Kidney tubule cell (primary cell): ENCODE measurements at regions not wholly inside any gene's neighbourhood (a gene's known extent, or its start where the extent isn't known, plus 50 kb on each side); places are given as distances from the start of the nearest gene placed in this dataset.
"Not testable (repeated sequence)": the region's sequence is repeated elsewhere in the genome, so short reads cannot be mapped to it uniquely, and the experiment has no call there.

ENCODE experiments used
- DNase-seq: peaks from one replicate; pipeline ENCODE4 v3.0.0-alpha.2; 2018; ENCODE audit warnings: low spot score

DNA sequence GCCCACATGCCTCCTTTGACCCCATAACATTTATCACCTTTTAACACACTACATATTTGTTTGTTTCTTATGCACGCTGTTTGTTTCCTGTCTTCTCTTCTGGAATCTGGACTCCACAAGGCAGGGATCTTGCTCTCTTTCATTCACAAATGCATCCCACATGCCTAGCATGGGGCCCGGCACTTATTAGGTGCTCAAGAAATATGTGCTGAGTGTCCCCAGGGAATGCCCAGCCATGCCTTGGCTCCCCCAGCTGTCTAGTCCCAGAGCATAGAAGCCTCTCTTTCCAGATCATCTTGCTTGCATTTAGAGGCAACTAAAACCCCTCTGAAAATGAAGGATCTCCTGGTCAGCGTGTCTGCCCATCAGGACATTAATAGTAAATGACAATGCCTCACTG lies 283.7 kb downstream of the CBLN1 start:
- DNase-seq: no peak

- no peak for DNase-seq
These were observed 284.5 kb downstream of the CBLN1 start for GRCh38 chr16:48997081-48997615.

- DNase-seq: no peak
These were observed 303.1 kb downstream of the CBLN1 start for GRCh38 chr16:48978501-48978900.

GRCh38 chr16:48972236-48972635 lies 309.4 kb downstream of the CBLN1 start:
- no peak for DNase-seq

DNA sequence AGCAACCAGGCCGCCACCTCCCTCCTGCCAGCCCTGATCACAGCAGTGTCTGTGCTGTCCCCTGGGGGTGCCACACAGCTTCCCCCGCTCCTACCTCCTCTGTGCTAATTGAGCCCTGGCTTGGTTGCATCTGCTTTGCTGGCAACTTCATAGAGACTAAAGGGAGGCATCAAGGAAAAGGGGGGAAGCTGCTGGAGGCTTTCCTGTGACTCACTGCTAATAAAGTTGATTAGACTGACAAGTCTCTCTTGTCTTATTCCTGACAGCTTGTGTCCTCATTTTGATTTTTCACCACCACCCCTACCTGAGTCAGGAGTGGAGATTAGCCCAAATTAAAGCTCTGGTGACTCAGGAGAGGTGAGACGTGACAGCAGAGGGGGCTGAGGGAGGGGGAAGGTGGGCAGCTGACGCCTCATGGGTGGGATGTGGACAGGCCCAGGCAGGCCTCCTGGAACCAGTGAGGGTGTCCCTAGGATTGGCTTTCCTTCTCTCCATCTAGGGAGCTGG lies 310.0 kb downstream of the CBLN1 start:
- DNase-seq: peak; percentile 33

GRCh38 chr16:48970216-48970615 lies 311.4 kb downstream of the CBLN1 start:
- no peak for DNase-seq

- DNase-seq: no peak
These were observed 312.0 kb downstream of the CBLN1 start for GRCh38 chr16:48969611-48970010.

DNA sequence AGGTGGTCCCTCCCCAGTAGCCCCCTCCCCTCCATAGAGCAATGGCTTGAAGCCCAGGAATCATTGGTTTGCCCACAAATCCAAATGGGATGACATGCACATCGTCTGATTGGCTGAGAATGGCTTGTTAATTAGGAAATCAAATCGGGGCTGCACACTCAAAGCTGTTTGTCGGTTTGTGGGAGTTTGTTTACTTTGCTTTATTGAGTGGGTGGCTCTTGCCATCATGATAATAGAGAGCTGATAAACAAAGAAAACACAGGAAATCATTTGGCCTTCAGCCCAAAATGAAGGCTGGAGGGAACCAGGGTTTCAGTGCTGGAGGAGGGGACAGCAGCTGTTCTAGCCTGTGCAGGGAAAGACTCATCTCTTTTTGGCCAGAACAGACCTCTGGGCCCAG lies 316.3 kb downstream of the CBLN1 start:
- DNase-seq: no peak

DNA sequence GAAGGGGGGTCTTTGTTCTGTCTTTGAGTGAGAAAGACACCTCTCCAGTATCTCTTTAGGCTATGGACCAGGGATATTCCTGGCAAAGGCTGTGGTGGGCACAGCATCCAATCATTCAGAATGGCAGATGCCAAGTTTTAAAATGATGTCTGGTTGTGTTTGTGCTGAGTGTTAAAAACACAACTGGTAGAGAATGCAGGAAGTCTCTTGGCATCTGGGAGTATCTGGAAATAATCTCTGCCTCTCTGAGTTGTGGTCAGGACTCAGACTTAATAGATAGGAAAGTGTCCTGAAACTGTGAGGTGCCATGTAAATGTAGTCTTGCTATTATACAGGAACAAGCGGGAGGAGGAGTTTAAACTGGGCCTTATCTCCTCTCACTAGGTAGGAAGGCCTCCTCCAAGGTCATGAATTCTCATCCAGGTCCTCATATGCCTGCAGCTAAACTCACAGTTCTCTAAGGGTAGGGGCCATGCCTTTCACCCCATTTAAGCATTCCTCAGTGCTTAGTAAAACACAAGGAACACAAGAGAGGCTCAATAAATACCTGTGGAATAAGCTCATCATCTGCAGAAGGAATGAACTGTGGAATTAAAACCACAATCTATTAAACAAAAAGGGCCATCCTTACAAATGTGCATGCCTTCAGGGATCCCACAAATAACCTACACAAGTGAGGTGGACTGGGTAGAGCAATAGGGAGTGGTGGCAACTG lies 317.6 kb downstream of the CBLN1 start:
- DNase-seq: peak; percentile 93

DNA sequence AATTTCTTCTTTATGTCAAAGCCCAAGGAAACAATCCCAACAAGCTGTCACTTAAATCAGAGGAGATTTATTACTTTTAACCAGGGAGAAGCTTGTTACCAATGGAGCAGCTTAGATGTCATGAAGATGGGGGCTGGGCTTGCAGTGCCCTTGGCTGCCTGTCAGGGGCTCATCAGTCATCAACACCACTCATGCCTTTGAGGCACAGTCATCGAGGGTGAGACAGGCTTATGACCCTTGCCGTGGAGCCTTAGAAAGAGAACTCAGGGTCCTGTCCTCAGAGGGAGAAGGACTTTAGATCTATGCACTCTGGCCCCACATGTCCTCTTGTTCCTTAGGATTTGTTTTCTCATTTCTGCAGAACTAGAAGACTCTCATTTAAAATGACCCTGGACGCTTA lies 318.3 kb downstream of the CBLN1 start:
- peak; percentile 87 for DNase-seq

DNA sequence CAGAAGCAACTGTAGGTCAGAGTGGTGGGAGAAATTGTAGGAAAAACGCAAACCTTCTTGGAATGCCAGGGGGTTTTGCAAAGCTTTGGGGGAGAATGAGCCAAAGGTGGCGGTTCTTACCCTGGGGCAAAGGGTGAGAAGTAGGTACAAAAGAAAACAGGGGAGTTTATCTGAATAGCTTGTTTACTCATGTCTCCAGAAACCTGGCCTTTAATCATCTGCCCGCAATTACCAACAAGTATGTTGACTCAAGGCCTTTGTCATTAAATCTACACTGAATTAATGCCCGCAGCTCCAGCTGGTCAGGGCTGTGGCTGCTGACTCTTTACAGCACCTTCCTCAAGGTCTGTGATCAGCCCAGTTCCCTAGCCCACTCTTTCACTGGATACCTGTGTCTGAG lies 320.1 kb downstream of the CBLN1 start:
- no peak for DNase-seq

- no peak for DNase-seq
These were observed 320.8 kb downstream of the CBLN1 start for GRCh38 chr16:48960830-48961229.

DNA sequence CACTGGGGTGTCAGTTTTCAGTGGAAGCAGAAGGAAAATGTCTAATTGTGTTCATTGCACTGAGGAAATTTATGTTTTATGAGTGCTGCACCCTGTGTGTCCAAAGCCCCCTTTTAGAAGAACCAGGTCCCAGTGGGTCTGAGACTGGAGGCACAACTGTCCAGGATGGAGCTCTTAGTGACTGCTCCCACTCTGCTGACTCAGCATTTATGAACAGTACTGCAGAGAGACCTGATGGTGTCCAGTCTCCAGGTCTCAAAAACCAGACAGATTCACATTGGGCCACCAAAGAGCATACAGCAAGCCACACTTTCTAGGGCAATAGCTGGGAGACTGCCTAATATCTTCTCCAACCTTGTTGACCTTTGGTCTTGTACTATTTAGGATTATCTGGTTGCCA lies 321.9 kb downstream of the CBLN1 start:
- no peak for DNase-seq

- DNase-seq: peak; percentile 63
These were observed 322.4 kb downstream of the CBLN1 start for GRCh38 chr16:48959204-48959603.

GRCh38 chr16:48958681-48959080 lies 323.0 kb downstream of the CBLN1 start:
- peak; percentile 7 for DNase-seq

DNA sequence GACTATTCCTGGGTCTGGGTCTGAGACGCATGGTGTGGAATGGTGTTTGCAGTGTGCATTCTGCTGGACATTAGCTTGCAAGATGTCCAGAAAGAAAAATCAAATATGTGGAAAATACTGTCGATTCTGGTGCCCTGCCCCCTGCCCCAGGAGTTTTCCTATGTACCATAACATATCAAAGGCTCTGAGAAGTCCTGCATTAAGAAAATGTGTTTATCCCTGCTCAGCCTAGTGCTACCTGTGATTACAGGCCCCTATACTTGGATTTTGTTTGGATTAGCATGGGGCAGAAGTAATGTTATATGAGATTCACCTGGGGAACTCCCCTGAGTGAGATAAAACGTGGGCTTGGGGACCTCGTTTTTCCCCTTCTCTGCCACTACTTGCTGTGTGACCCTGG lies 325.0 kb downstream of the CBLN1 start:
- DNase-seq: no peak

- DNase-seq: no peak
These were observed 325.8 kb downstream of the CBLN1 start for GRCh38 chr16:48955837-48956236.

- not testable (repeated sequence) for DNase-seq
These were observed 330.0 kb downstream of the CBLN1 start for GRCh38 chr16:48951621-48952125.

DNA sequence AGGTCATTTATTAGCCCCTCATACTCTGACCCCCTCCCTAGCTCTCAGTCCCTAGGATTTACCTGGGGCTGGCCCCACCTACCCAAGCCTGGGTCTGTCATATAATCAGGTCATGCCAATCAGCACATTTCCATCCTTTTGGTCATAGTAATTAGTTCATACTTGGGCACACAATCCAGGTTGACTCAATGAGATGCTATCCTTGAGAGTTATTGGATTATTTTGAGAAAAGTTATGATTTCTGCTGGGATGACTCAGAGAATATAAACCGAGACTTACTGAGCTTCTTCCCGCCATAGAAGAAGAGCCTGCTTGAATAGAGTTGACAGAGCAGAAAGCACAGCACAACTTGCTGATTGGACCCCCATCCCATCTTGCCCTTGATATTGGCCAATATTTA lies 331.5 kb downstream of the CBLN1 start:
- no peak for DNase-seq

- no peak for DNase-seq
These were observed 332.0 kb downstream of the CBLN1 start for GRCh38 chr16:48949636-48950035.

DNA sequence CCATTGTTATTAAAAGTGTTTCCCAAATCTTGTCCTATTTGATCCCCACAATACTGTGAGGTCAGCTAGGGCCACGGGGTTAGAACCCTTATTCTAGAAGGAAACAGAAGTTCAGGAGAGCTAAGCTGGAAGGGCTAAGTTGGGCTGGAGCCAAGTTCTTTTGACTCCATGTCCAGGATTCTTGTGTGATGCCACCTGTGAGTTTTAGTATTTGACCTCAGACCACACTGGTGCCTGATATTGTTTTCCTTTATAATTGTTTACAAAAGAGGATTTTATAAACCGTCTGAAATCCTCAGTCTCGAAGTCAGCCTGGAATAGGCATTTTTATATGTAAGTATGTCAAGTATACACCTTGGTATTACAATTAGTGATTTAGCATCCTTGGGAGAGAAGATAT lies 332.7 kb downstream of the CBLN1 start:
- no peak for DNase-seq

GRCh38 chr16:48947371-48947713 lies 334.3 kb downstream of the CBLN1 start:
- no peak for DNase-seq

DNA sequence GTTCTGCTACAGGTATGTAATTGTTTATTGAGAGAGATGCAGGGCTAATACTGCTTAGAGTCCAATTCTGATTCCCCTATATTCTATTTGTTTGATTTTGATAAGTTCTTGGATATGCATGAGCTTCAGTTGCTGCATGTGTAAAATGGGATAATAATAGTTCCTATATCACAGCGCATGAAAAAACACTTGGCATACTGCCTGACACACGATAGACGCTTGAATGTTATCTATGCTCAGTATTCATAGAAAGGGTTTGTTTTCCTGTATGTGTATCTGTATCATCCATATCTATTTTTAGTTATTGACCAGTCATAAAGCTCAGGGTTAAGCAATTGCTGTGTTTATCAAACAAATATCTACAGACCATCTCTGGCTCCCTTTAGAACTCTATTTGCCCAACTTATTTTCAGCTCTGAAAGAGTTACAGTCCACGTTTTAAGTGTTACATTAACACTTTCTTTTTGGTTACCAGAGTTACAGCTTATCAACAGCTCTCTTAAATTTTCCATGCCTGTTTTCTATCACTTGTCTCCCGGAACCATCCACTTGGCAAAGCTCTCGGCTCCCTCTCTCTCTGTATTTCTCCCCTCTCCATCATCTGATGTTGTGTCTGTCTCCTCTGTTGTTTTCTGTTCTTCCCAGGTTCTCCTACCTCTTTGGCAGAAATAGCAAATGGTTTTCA lies 334.8 kb downstream of the CBLN1 start:
- no peak for DNase-seq
